NB4 (cell line): ENCODE measurements at regions not wholly inside any gene's neighbourhood (a gene's known extent, or its start where the extent isn't known, plus 50 kb on each side); places are given as distances from the start of the nearest gene placed in this dataset.

Source experiments
- CTCF ChIP-seq: IDR thresholded peaks from one replicate; pipeline ENCODE4 v1.5.1; 2012; ENCODE audit warnings: low read depth, low read length
- POLR2A ChIP-seq: IDR thresholded peaks from 2 replicates; pipeline ENCODE4 v1.6.1; 2011; ENCODE audit warnings: mild to moderate bottlenecking; ENCODE audit not compliant: insufficient read length; ENCODE audit errors: extremely low read depth

- TF ChIP-seq CTCF = no peak
- TF ChIP-seq POLR2A = no peak
Observed at GRCh38 chr4:13240066-13240465, 244.1 kb downstream of the RAB28 start.
